ENCODE measurements at regions not wholly inside any gene's neighbourhood (a gene's known extent, or its start where the extent isn't known, plus 50 kb on each side); places are given as distances from the start of the nearest gene placed in this dataset.

Small RNA genes lying in the stretch of these regions (small RNA-seq; reads per million reads assigned to genes)
- 0 reads per million in 6 experiments for gene RN7SKP289

Measured in A549 (cell line).